ENCODE measurements at regions not wholly inside any gene's neighbourhood (a gene's known extent, or its start where the extent isn't known, plus 50 kb on each side); places are given as distances from the start of the nearest gene placed in this dataset.

- H3K4me1 ChIP-seq (ENCODE audit: control insufficient read depth, insufficient read depth, low read length): no peaks in the 10 kb centered on the region
- H3K27ac ChIP-seq (ENCODE audit: low read length): no peak overlapping the region
- Mint-ChIP-seq H3K4me1 (no peaks in the 10 kb centered on the region), H3K36me3 (no peaks in the 10 kb centered on the region), H3K27ac (no peak overlapping the region), H3K4me3 (no peak overlapping the region), H3K9me3 (peaks cover 0 to 2% of the 10 kb centered on the region in 2 donors), H3K27me3 (ENCODE audit: low read depth in 2 of 2) (no peaks in the 10 kb centered on the region)
- no peaks in the 10 kb centered on the region for H3K36me3 ChIP-seq (ENCODE audit: control insufficient read depth, insufficient read depth, low read length)
- TF ChIP-seq, protein P1, sequence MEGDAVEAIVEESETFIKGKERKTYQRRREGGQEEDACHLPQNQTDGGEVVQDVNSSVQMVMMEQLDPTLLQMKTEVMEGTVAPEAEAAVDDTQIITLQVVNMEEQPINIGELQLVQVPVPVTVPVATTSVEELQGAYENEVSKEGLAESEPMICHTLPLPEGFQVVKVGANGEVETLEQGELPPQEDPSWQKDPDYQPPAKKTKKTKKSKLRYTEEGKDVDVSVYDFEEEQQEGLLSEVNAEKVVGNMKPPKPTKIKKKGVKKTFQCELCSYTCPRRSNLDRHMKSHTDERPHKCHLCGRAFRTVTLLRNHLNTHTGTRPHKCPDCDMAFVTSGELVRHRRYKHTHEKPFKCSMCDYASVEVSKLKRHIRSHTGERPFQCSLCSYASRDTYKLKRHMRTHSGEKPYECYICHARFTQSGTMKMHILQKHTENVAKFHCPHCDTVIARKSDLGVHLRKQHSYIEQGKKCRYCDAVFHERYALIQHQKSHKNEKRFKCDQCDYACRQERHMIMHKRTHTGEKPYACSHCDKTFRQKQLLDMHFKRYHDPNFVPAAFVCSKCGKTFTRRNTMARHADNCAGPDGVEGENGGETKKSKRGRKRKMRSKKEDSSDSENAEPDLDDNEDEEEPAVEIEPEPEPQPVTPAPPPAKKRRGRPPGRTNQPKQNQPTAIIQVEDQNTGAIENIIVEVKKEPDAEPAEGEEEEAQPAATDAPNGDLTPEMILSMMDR (IDR thresholded peaks at IDR 0.05): no peak
- intact Hi-C loops (cut with micrococcal nuclease): no loop called here
- ATAC-seq: no peak
- 75% methylated on average over 1 of the region's 1 CpG for WGBS (ENCODE audit: insufficient coverage)
- H3K9me3 ChIP-seq (ENCODE audit: control insufficient read depth, insufficient read depth, low read length): no peaks in the 10 kb centered on the region
- H3K4me3 ChIP-seq (ENCODE audit: low read length): no peak overlapping the region
- DNase-seq: no peak
- no peaks in the 10 kb centered on the region for H3K27me3 ChIP-seq (ENCODE audit: control insufficient read depth, insufficient read depth, low read length)
These were observed 88.1 kb upstream of the KCND2 start for GRCh38 chr7:120184866-120185265.

DNA sequence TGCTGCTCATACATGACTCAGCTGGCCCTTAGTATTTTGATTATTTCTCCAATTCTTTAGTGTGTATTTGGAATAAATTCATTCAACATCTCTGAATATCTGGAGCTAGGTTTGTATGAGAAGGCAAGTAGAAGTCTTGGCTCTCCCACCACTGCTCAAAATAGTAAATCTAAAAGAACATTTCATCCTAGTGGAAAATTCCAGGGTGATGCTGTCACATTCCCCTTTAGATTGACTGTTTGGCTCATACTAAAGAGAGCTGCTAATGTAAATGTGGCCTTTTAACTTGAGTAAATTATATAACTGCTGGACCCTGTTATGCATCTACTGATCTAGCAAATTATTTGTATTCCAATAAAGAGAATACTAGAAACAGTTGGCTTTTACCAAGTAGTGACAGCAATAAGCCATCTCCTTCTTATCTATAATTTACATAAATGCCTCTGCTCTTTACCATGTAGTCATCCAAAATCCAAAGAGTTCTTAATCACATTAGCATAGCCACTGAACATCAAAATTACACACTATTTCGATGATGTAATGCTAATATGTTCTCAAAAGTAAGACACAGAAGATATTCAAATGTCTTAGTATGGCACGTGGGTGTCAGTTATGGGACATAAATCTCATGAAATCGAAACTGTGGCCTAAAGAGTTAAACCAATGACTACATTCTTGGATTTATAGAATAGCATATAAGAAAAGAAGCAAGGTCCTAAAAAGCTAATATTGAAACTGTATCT is 86.9 kb upstream of the KCND2 start:
- H3K9me3 Mint-ChIP-seq: peaks cover 3 to 4% of the 10 kb centered on the region in 2 donors
- Histone ChIP-seq H3K27ac (ENCODE audit: low read length) (no peak overlapping the region), H3K4me1 (ENCODE audit: control insufficient read depth, insufficient read depth, low read length) (no peaks in the 10 kb centered on the region), H3K4me3 (ENCODE audit: low read length) (no peak overlapping the region), H3K27me3 (ENCODE audit: control insufficient read depth, insufficient read depth, low read length) (no peaks in the 10 kb centered on the region), H3K36me3 (ENCODE audit: control insufficient read depth, insufficient read depth, low read length) (no peaks in the 10 kb centered on the region), H3K9me3 (ENCODE audit: control insufficient read depth, insufficient read depth, low read length) (no peaks in the 10 kb centered on the region)
- DNase-seq: no peak
- H3K27ac Mint-ChIP-seq: no peak overlapping the region
- no peaks in the 10 kb centered on the region for H3K4me1 Mint-ChIP-seq
- ATAC-seq: no peak
- intact Hi-C loops (cut with micrococcal nuclease): no loop called here
- WGBS (ENCODE audit: insufficient coverage): 80% methylated on average over 2 of the region's 3 CpGs
- H3K36me3 Mint-ChIP-seq: no peaks in the 10 kb centered on the region
- no peak overlapping the region for H3K4me3 Mint-ChIP-seq
- TF ChIP-seq, protein P1 (IDR thresholded peaks at IDR 0.05): no peak
- no peaks in the 10 kb centered on the region for H3K27me3 Mint-ChIP-seq (ENCODE audit: low read depth in 2 of 2)

GRCh38 chr7:120186688-120187087 is 86.3 kb upstream of the KCND2 start:
- Histone ChIP-seq H3K4me3 (ENCODE audit: low read length) (no peak overlapping the region), H3K27me3 (ENCODE audit: control insufficient read depth, insufficient read depth, low read length) (no peaks in the 10 kb centered on the region), H3K27ac (ENCODE audit: low read length) (no peak overlapping the region), H3K9me3 (ENCODE audit: control insufficient read depth, insufficient read depth, low read length) (no peaks in the 10 kb centered on the region), H3K36me3 (ENCODE audit: control insufficient read depth, insufficient read depth, low read length) (no peaks in the 10 kb centered on the region), H3K4me1 (ENCODE audit: control insufficient read depth, insufficient read depth, low read length) (no peaks in the 10 kb centered on the region)
- intact Hi-C loops (cut with micrococcal nuclease): no loop called here
- Mint-ChIP-seq H3K36me3 (no peaks in the 10 kb centered on the region), H3K9me3 (peaks cover 3 to 4% of the 10 kb centered on the region in 2 donors), H3K4me1 (no peaks in the 10 kb centered on the region), H3K27ac (no peak overlapping the region), H3K4me3 (no peak overlapping the region), H3K27me3 (ENCODE audit: low read depth in 2 of 2) (no peaks in the 10 kb centered on the region)
- ATAC-seq (no peak), DNase-seq (no peak)
- 90% methylated on average over 4 of the region's 4 CpGs for WGBS (ENCODE audit: insufficient coverage)
- TF ChIP-seq, protein P1 (IDR thresholded peaks at IDR 0.05): no peak

- Mint-ChIP-seq H3K36me3 (no peaks in the 10 kb centered on the region), H3K27ac (no peak overlapping the region), H3K27me3 (ENCODE audit: low read depth in 2 of 2) (no peaks in the 10 kb centered on the region), H3K4me1 (no peaks in the 10 kb centered on the region), H3K4me3 (no peak overlapping the region), H3K9me3 (peaks cover 6 to 8% of the 10 kb centered on the region in 2 donors)
- no peaks in the 10 kb centered on the region for H3K27me3 ChIP-seq (ENCODE audit: control insufficient read depth, insufficient read depth, low read length)
- intact Hi-C loops (cut with micrococcal nuclease): no loop called here
- no peak overlapping the region for H3K27ac ChIP-seq (ENCODE audit: low read length)
- H3K9me3 ChIP-seq (ENCODE audit: control insufficient read depth, insufficient read depth, low read length): no peaks in the 10 kb centered on the region
- H3K36me3 ChIP-seq (ENCODE audit: control insufficient read depth, insufficient read depth, low read length): no peaks in the 10 kb centered on the region
- TF ChIP-seq, protein P1 (IDR thresholded peaks at IDR 0.05): no peak
- no peak for ATAC-seq
- H3K4me3 ChIP-seq (ENCODE audit: low read length): no peak overlapping the region
- no peaks in the 10 kb centered on the region for H3K4me1 ChIP-seq (ENCODE audit: control insufficient read depth, insufficient read depth, low read length)
- DNase-seq: no peak
These were observed 83.4 kb upstream of the KCND2 start for GRCh38 chr7:120189623-120190022.

Measured in natural killer cell (primary cell).